Fibroblast of the aortic adventitia (primary cell): ENCODE measurements at regions not wholly inside any gene's neighbourhood (a gene's known extent, or its start where the extent isn't known, plus 50 kb on each side); places are given as distances from the start of the nearest gene placed in this dataset.

Experiments used
- DNase-seq: peaks from one replicate; pipeline ENCODE4 v3.0.0-alpha.2; 2010; ENCODE audit warnings: low read depth
- H3K4me3 ChIP-seq: 2 replicates; pipeline ENCODE4 v1.5.1; 2011; ENCODE audit warnings: low read depth, mild to moderate bottlenecking, control low read depth, low read length, moderate library complexity
- CTCF ChIP-seq: IDR thresholded peaks from 2 replicates; pipeline ENCODE4 v1.5.1; 2011; ENCODE audit warnings: mild to moderate bottlenecking, low read length, control low read depth, inconsistent platforms; ENCODE audit not compliant: insufficient read depth

- H3K4me3 ChIP-seq: no peak overlapping the region
Observed at GRCh38 chr2:56009758-56010458, 86.3 kb upstream of the EFEMP1 start.

GRCh38 chr2:56011624-56012023, 88.0 kb upstream of the EFEMP1 start:
- no peak overlapping the region for H3K4me3 ChIP-seq
- no peak for DNase-seq
- TF ChIP-seq CTCF: no peak

More at GRCh38 chr2:56009758-56010458, 86.3 kb upstream of the EFEMP1 start:
- peak; percentile 67 for TF ChIP-seq CTCF
- peak; percentile 83 for DNase-seq

- no peak overlapping the region for H3K4me3 ChIP-seq
- DNase-seq: no peak
- TF ChIP-seq CTCF: no peak
Observed at GRCh38 chr2:56012221-56012765, 88.7 kb upstream of the EFEMP1 start.

- TF ChIP-seq CTCF: no peak
- no peak overlapping the region for H3K4me3 ChIP-seq
- no peak for DNase-seq
Observed at GRCh38 chr2:56013475-56013874, 89.9 kb upstream of the EFEMP1 start.

- no peak overlapping the region for H3K4me3 ChIP-seq
- TF ChIP-seq CTCF: no peak
- DNase-seq: no peak
Observed at GRCh38 chr2:56014046-56014730, 90.6 kb upstream of the EFEMP1 start.

- no peak for DNase-seq
- no peak overlapping the region for H3K4me3 ChIP-seq
- TF ChIP-seq CTCF: no peak
Observed at GRCh38 chr2:56015711-56016115, 92.1 kb upstream of the EFEMP1 start.
